Uterus (tissue), 3 donors: ENCODE measurements at regions not wholly inside any gene's neighbourhood (a gene's known extent, or its start where the extent isn't known, plus 50 kb on each side); places are given as distances from the start of the nearest gene placed in this dataset.

ENCODE experiments used
- DNase-seq, 2 donors: peaks; one replicate each; pipeline ENCODE4 v3.0.0-alpha.2; 2019 to 2020
- H3K27ac ChIP-seq, 2 donors: fragments of 200-600 bp; sonication (generic); 1 replicate in 1 of 2; 2 replicates in 1 of 2; pipeline ENCODE4 v1.5.1; 2016 to 2018
- H3K27me3 ChIP-seq, 2 donors: fragments of 200-600 bp; sonication (generic); one replicate each; pipeline ENCODE4 v1.5.1; 2018 to 2019; ENCODE audit warnings: control low read depth in 1 of 2
- H3K36me3 ChIP-seq, 2 donors: fragments of 200-600 bp; sonication (generic); one replicate each; pipeline ENCODE4 v1.5.1; 2019; ENCODE audit warnings: control low read depth in 1 of 2
- H3K4me1 ChIP-seq, 2 donors: fragments of 200-600 bp; sonication (generic); one replicate each; pipeline ENCODE4 v1.5.1; 2018 to 2019; ENCODE audit warnings: control low read depth in 1 of 2
- H3K4me3 ChIP-seq, 2 donors: fragments of 200-600 bp; sonication (generic); 1 replicate in 1 of 2; 2 replicates in 1 of 2; pipeline ENCODE4 v1.5.1; 2018 to 2019; ENCODE audit warnings: mild to moderate bottlenecking in 1 of 2
- H3K9me3 ChIP-seq, 2 donors: fragments of 200-600 bp; sonication (generic); one replicate each; pipeline ENCODE4 v1.5.1; 2019; ENCODE audit warnings: control low read depth in 1 of 2
- POLR2A ChIP-seq, 2 donors: fragments of 450-650 bp; IDR thresholded peaks; one replicate each; pipeline ENCODE4 v1.6.1; 2016; ENCODE audit warnings: antibody characterized with exemption in 2 of 2, mild to moderate bottlenecking in 1 of 2, moderate library complexity in 1 of 2
- intact Hi-C: fragments of 100-400 bp; cut with DNase I; formaldehyde crosslinking; loops from one replicate; pipeline ENCODE4 v1.15.1; 2023; ENCODE audit warnings: low total_unique reads
- TF ChIP-seq, protein P1 (sequence below), 4 experiments: fragments of 200-600 bp in 2 of 4; fragments of 450-650 bp in 2 of 4; sonication (generic) in 2 of 4; IDR thresholded peaks; one replicate each; pipeline ENCODE4 v1.5.1; 2016 to 2019; ENCODE audit warnings: antibody characterized with exemption in 4 of 4, mild to moderate bottlenecking in 2 of 4, moderate library complexity in 1 of 4
- donor health status: DM: yes; HTN: yes; CAD: no.

DNA sequence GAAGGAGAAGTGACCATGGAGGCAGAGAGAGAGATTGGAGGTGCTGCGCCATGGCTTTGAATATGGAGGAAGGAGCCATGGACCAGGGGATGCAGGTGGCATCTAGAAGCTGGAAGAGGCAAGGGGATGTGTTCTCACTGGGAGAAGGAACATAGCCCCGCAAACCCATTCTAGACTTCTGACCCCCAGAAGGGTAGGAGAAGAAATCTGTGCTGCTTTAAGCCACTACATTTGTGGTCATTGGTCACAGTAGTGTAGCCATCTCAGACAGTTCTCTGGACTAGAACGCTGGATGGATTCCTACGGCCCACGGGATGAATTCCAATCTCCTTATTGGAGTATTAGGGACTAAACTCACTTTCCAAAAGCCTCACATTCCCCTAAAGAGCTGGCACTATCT is 67.8 kb downstream of the PTGR3 start:
- intact Hi-C loops: no loop called here
- TF ChIP-seq POLR2A (IDR thresholded peaks at IDR 0.05): no peak
- TF ChIP-seq, protein P1, sequence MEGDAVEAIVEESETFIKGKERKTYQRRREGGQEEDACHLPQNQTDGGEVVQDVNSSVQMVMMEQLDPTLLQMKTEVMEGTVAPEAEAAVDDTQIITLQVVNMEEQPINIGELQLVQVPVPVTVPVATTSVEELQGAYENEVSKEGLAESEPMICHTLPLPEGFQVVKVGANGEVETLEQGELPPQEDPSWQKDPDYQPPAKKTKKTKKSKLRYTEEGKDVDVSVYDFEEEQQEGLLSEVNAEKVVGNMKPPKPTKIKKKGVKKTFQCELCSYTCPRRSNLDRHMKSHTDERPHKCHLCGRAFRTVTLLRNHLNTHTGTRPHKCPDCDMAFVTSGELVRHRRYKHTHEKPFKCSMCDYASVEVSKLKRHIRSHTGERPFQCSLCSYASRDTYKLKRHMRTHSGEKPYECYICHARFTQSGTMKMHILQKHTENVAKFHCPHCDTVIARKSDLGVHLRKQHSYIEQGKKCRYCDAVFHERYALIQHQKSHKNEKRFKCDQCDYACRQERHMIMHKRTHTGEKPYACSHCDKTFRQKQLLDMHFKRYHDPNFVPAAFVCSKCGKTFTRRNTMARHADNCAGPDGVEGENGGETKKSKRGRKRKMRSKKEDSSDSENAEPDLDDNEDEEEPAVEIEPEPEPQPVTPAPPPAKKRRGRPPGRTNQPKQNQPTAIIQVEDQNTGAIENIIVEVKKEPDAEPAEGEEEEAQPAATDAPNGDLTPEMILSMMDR (IDR thresholded peaks at IDR 0.05): no peak
- no peak for DNase-seq
- Histone ChIP-seq H3K27ac (no peak overlapping the region), H3K36me3 (no peaks in the 10 kb centered on the region), H3K9me3 (peaks cover 0 to 4% of the 10 kb centered on the region in 2 donors), H3K27me3 (no peaks in the 10 kb centered on the region), H3K4me1 (no peaks in the 10 kb centered on the region), H3K4me3 (no peak overlapping the region)

DNA sequence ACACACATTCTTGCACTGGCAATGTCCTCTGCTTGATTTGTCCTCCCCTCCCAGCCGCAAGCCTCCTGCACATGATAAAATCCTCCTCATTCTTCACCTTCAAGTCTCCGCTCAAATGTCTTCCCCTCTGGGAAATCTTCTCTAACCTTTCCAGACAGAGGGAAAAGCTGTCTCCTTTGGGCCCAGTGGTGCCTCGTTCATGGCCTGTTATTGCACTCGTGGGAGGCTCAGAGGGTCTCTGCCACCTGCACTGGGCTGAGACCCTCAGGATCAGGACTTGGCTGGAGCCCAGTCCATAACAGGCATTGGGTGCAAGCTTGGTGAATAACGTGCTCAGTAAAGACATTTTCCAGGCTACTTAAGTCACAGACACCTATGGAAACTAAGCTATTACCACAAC is 68.6 kb downstream of the PTGR3 start:
- Histone ChIP-seq H3K9me3 (peaks cover 0 to 4% of the 10 kb centered on the region in 2 donors), H3K36me3 (no peaks in the 10 kb centered on the region), H3K4me3 (no peak overlapping the region), H3K27ac (no peak overlapping the region), H3K27me3 (no peaks in the 10 kb centered on the region), H3K4me1 (no peaks in the 10 kb centered on the region)
- intact Hi-C loops: no loop called here
- TF ChIP-seq, protein P1 (IDR thresholded peaks at IDR 0.05): no peak
- no peak for TF ChIP-seq POLR2A (IDR thresholded peaks at IDR 0.05)
- DNase-seq: no peak

DNA sequence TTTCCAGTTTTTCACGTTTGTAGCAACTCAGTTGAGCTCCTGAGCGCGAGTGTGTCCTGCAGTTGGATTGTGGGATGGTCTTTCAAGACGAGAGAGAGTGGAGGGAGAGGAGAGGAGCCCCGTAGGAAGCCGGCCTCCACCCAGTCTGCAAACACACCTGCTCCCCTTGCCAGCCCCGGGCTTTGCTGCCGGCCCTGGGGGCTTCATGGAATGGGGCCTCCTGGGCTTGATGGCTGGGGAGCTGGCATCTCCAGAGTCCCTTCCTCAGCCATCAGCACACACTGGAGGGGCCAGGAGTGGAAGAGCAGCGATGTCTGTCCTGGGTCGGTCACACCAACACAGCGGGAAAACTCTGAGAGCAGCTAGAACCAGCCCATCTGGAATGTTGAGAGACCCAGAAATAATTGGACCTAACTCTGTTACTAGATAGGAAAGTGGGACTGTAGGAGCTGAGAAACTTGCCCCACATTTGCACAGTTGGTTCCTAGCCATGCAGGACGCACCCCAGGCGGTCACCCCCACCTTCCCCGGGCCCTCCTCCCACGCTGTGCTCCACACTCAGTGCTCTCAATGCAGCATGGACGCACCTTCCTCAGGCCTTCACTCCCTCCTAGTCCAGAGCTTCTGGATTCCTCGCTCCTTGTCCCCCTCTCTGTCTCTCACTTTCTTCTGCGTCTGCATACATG is 69.6 kb downstream of the PTGR3 start:
- H3K27ac ChIP-seq: no peak overlapping the region
- TF ChIP-seq, protein P1 (IDR thresholded peaks at IDR 0.05): no peak
- TF ChIP-seq POLR2A (IDR thresholded peaks at IDR 0.05): no peak
- H3K36me3 ChIP-seq: no peaks in the 10 kb centered on the region
- H3K27me3 ChIP-seq: no peaks in the 10 kb centered on the region
- no peak for DNase-seq
- no peaks in the 10 kb centered on the region for H3K4me1 ChIP-seq
- H3K9me3 ChIP-seq: peaks cover 0 to 1% of the 10 kb centered on the region in 2 donors
- intact Hi-C loops: no loop called here
- H3K4me3 ChIP-seq: no peak overlapping the region

- no peak for TF ChIP-seq POLR2A (IDR thresholded peaks at IDR 0.05)
- TF ChIP-seq, protein P1 (IDR thresholded peaks at IDR 0.05): no peak
- Histone ChIP-seq H3K9me3 (no peaks in the 10 kb centered on the region), H3K27ac (no peak overlapping the region), H3K4me1 (no peaks in the 10 kb centered on the region), H3K36me3 (no peaks in the 10 kb centered on the region), H3K4me3 (no peak overlapping the region), H3K27me3 (no peaks in the 10 kb centered on the region)
- no peak for DNase-seq
- intact Hi-C loops: no loop called here
Observed at GRCh38 chr18:75137346-75137877, 71.5 kb downstream of the PTGR3 start.

- no peaks in the 10 kb centered on the region for H3K36me3 ChIP-seq
- intact Hi-C loops: no loop called here
- no peak for DNase-seq
Observed at GRCh38 chr18:75135158-75135725, 73.7 kb downstream of the PTGR3 start.

More at GRCh38 chr18:75135158-75135725, 73.7 kb downstream of the PTGR3 start:
- no peak for TF ChIP-seq POLR2A (IDR thresholded peaks at IDR 0.05)
- TF ChIP-seq, protein P1 (IDR thresholded peaks at IDR 0.05): no peak
- H3K27me3 ChIP-seq: no peaks in the 10 kb centered on the region
- no peaks in the 10 kb centered on the region for H3K9me3 ChIP-seq
- H3K27ac ChIP-seq: no peak overlapping the region
- no peaks in the 10 kb centered on the region for H3K4me1 ChIP-seq
- H3K4me3 ChIP-seq: no peak overlapping the region
